MCF 10A (cell line): ENCODE measurements at regions not wholly inside any gene's neighbourhood (a gene's known extent, or its start where the extent isn't known, plus 50 kb on each side); places are given as distances from the start of the nearest gene placed in this dataset.

Experiments
- BruUV-seq: library from RNA; stranded (reverse); fragments of 400-500 nt; replicated peaks from 2 replicates; lab custom pipeline; 2021; lab: Mats Ljungman, UMichigan
- CTCF ChIA-PET: fragments of 300-600 bp; sonication (Branson Sonifier 250); formaldehyde crosslinking; extraction: SDS; loops from one replicate; lab custom pipeline; 2021; ENCODE audit warnings: antibody characterized with exemption, inconsistent platforms; lab: Yijun Ruan, JAX
- POLR2A ChIA-PET: fragments of 300-600, 350-650 bp; sonication (Branson Sonifier 250); formaldehyde crosslinking; extraction: SDS; loops from one replicate; lab custom pipeline; 2020; ENCODE audit warnings: antibody characterized with exemption, inconsistent platforms; lab: Yijun Ruan, JAX
- DNase-seq: peaks from one replicate; pipeline ENCODE4 v3.0.0-alpha.2; 2018; ENCODE audit not compliant: unreplicated experiment
- H3K27ac Mint-ChIP-seq: one replicate; pipeline ENCODE4 v1.8.0; 2022; ENCODE audit warnings: mild to moderate bottlenecking, low read depth, mixed read lengths; ENCODE audit not compliant: unreplicated experiment
- H3K27me3 Mint-ChIP-seq: one replicate; pipeline ENCODE4 v1.8.0; 2022; ENCODE audit warnings: mixed read lengths; ENCODE audit not compliant: insufficient read depth, unreplicated experiment
- H3K36me3 Mint-ChIP-seq: one replicate; pipeline ENCODE4 v1.8.0; 2022; ENCODE audit warnings: mild to moderate bottlenecking, moderate library complexity, mixed read lengths; ENCODE audit not compliant: insufficient read depth, unreplicated experiment
- H3K4me1 Mint-ChIP-seq: one replicate; pipeline ENCODE4 v1.8.0; 2022; ENCODE audit warnings: mixed read lengths; ENCODE audit not compliant: insufficient read depth, unreplicated experiment
- H3K4me3 Mint-ChIP-seq: one replicate; pipeline ENCODE4 v1.8.0; 2022; ENCODE audit warnings: mild to moderate bottlenecking, moderate library complexity, mixed read lengths; ENCODE audit not compliant: unreplicated experiment
- H3K9me3 Mint-ChIP-seq: one replicate; pipeline ENCODE4 v1.8.0; 2022; ENCODE audit warnings: mixed read lengths; ENCODE audit not compliant: unreplicated experiment
- CTCF ChIP-seq: fragments of 200-600 bp; IDR thresholded peaks from one replicate; pipeline ENCODE4 v1.8.0; 2022; ENCODE audit warnings: antibody characterized with exemption, mild to moderate bottlenecking; ENCODE audit not compliant: unreplicated experiment
- intact Hi-C: fragments of 100-400 bp; cut with micrococcal nuclease; formaldehyde crosslinking; loops from 2 replicates; pipeline ENCODE4 v1.14.1; 2022

- ChIA-PET POLR2A (no interaction called here), CTCF (interaction anchor here (0.6 kb wide), 1 partner anchor 43 kb away, joined by 3 read pairs; no protein-coding TSS in a partner anchor)
- no peaks in the 10 kb centered on the region for H3K27me3 Mint-ChIP-seq
- no peak overlapping the region for H3K4me3 Mint-ChIP-seq
- TF ChIP-seq CTCF = no peak
- no peaks in the 10 kb centered on the region for H3K9me3 Mint-ChIP-seq
- no peaks in the 10 kb centered on the region for H3K4me1 Mint-ChIP-seq
- H3K27ac Mint-ChIP-seq = no peak overlapping the region
- no peaks in the 10 kb centered on the region for H3K36me3 Mint-ChIP-seq
- BruUV-seq = no TSS peak
- intact Hi-C loops = no loop called here
- DNase-seq = no peak
Measured at GRCh38 chr2:94273242-94273641, 598.0 kb upstream of the TEKT4 start.
